ENCODE measurements at regions not wholly inside any gene's neighbourhood (a gene's known extent, or its start where the extent isn't known, plus 50 kb on each side); places are given as distances from the start of the nearest gene placed in this dataset.

DNA sequence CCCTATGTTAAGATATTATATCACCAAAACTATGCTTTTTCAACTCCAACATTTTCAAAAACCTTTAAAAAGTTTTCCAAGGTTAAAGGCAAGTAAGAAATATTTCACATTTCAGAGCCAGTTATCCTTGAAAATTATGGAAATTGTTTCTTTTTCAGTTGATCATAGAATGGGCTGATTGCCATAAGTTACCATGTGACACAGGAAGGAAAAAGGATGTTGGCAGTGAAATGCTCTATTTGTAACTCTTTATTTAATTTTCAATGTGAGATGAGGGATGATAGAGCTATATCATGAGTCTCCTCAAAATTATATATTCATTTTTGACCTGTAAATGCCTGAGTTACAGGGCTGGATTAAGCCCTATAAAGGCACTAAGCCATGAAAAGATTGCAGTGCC is 93.0 kb upstream of the PLS3 start:
- TF ChIP-seq, protein P1, sequence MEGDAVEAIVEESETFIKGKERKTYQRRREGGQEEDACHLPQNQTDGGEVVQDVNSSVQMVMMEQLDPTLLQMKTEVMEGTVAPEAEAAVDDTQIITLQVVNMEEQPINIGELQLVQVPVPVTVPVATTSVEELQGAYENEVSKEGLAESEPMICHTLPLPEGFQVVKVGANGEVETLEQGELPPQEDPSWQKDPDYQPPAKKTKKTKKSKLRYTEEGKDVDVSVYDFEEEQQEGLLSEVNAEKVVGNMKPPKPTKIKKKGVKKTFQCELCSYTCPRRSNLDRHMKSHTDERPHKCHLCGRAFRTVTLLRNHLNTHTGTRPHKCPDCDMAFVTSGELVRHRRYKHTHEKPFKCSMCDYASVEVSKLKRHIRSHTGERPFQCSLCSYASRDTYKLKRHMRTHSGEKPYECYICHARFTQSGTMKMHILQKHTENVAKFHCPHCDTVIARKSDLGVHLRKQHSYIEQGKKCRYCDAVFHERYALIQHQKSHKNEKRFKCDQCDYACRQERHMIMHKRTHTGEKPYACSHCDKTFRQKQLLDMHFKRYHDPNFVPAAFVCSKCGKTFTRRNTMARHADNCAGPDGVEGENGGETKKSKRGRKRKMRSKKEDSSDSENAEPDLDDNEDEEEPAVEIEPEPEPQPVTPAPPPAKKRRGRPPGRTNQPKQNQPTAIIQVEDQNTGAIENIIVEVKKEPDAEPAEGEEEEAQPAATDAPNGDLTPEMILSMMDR (IDR thresholded peaks at IDR 0.05), result no peak
- no peak for TF ChIP-seq POLR2A (IDR thresholded peaks at IDR 0.05)

All from uterus (tissue), 2 donors.